ENCODE measurements at regions not wholly inside any gene's neighbourhood (a gene's known extent, or its start where the extent isn't known, plus 50 kb on each side); places are given as distances from the start of the nearest gene placed in this dataset.

DNA sequence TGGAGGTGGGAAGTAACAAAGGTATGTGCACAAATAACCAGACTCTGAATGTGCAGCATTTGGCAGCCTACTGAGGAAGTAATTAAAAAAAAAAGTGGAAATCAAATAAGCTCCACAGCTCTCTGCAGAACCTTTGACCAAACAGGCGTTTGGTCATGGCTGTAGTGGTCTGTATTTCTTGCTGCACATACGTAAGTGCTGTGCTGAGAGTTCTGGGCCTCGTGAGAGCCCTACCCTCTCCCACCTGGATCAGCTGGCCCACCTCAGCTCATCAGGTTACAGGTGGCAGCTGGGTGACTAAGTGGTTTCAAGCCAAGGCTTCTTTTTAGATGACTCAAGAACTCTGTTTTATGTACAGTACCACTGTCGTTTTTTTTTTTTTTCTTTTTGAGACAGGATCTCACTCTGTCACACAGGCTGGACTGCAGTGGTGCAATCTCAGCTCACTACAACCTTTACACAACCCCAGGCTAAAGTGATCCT, 178.2 kb upstream of the KLF6 start:
- DNase-seq: no peak
- no peak overlapping the region for H3K27ac ChIP-seq
- H3K36me3 ChIP-seq: no peaks in the 10 kb centered on the region
- no peak overlapping the region for H3K4me3 ChIP-seq
- TF ChIP-seq, protein P1, sequence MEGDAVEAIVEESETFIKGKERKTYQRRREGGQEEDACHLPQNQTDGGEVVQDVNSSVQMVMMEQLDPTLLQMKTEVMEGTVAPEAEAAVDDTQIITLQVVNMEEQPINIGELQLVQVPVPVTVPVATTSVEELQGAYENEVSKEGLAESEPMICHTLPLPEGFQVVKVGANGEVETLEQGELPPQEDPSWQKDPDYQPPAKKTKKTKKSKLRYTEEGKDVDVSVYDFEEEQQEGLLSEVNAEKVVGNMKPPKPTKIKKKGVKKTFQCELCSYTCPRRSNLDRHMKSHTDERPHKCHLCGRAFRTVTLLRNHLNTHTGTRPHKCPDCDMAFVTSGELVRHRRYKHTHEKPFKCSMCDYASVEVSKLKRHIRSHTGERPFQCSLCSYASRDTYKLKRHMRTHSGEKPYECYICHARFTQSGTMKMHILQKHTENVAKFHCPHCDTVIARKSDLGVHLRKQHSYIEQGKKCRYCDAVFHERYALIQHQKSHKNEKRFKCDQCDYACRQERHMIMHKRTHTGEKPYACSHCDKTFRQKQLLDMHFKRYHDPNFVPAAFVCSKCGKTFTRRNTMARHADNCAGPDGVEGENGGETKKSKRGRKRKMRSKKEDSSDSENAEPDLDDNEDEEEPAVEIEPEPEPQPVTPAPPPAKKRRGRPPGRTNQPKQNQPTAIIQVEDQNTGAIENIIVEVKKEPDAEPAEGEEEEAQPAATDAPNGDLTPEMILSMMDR (IDR thresholded peaks at IDR 0.05): no peak
- TF ChIP-seq POLR2A (IDR thresholded peaks at IDR 0.05) (no peak), EP300 (IDR thresholded peaks at IDR 0.05) (no peak)
- WGBS, 3 donors: 73 to 81% (median 76%) methylated on average over 4 of the region's 4 CpGs
- H3K9me3 ChIP-seq: no peaks in the 10 kb centered on the region
- intact Hi-C loops (cut with DNase I): no loop called here
- no peaks in the 10 kb centered on the region for H3K4me1 ChIP-seq (ENCODE audit: insufficient read depth)
- no peaks in the 10 kb centered on the region for H3K27me3 ChIP-seq

DNA sequence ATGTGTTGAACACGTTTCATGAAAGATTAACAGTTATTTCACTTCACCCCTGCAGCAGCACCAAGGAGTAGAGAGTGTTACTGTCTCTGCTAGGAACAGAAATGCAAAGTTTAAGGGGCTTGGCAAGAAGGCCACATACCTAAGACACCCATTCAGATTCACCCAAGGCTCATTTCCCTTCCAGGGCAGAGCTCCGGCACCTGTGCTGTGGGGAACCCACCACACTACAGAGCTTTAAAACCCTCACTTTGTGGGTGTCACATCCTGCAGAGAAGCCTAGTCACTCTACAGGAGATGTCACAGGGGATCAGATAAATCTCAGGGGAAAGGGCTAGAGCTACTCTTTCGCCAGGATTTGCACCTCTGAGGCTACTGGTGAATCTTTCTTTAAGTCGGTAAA, 176.1 kb upstream of the KLF6 start:
- Histone ChIP-seq H3K4me3 (no peak overlapping the region), H3K36me3 (no peaks in the 10 kb centered on the region), H3K27ac (no peak overlapping the region), H3K27me3 (no peaks in the 10 kb centered on the region), H3K4me1 (ENCODE audit: insufficient read depth) (no peaks in the 10 kb centered on the region), H3K9me3 (no peaks in the 10 kb centered on the region)
- TF ChIP-seq, protein P1 (IDR thresholded peaks at IDR 0.05): no peak
- WGBS, 3 donors: 88 to 90% (median 90%) methylated on average over 4 of the region's 4 CpGs
- intact Hi-C loops (cut with DNase I): no loop called here
- DNase-seq: no peak

DNA sequence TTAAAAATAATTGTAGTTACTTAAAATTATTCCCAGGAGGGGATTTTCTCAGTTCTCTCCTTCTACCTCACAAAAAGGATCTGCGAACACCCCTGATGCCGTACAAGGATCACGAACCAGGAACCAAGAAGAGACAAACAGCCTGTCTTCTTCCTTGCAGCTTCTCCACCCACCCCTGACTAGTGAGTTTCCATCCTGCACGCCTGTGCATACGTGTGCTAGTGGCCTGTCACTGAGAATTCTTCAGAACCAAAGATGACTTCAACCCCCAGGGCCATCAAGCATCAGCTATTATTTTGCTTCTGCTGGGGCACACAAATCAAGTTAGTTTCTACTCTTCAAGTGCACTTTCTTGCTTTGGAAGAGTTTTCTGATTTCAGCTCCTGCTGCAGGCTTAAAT, 175.5 kb upstream of the KLF6 start:
- Histone ChIP-seq H3K9me3 (no peaks in the 10 kb centered on the region), H3K27ac (no peak overlapping the region), H3K36me3 (no peaks in the 10 kb centered on the region), H3K27me3 (no peaks in the 10 kb centered on the region), H3K4me3 (no peak overlapping the region), H3K4me1 (ENCODE audit: insufficient read depth) (no peaks in the 10 kb centered on the region)
- WGBS, 3 donors: 97 to 99% (median 98%) methylated on average over 5 of the region's 5 CpGs
- no peak for DNase-seq
- TF ChIP-seq EP300 (IDR thresholded peaks at IDR 0.05): no peak
- TF ChIP-seq, protein P1 (IDR thresholded peaks at IDR 0.05): no peak
- TF ChIP-seq POLR2A (IDR thresholded peaks at IDR 0.05): no peak
- intact Hi-C loops (cut with DNase I): no loop called here

DNA sequence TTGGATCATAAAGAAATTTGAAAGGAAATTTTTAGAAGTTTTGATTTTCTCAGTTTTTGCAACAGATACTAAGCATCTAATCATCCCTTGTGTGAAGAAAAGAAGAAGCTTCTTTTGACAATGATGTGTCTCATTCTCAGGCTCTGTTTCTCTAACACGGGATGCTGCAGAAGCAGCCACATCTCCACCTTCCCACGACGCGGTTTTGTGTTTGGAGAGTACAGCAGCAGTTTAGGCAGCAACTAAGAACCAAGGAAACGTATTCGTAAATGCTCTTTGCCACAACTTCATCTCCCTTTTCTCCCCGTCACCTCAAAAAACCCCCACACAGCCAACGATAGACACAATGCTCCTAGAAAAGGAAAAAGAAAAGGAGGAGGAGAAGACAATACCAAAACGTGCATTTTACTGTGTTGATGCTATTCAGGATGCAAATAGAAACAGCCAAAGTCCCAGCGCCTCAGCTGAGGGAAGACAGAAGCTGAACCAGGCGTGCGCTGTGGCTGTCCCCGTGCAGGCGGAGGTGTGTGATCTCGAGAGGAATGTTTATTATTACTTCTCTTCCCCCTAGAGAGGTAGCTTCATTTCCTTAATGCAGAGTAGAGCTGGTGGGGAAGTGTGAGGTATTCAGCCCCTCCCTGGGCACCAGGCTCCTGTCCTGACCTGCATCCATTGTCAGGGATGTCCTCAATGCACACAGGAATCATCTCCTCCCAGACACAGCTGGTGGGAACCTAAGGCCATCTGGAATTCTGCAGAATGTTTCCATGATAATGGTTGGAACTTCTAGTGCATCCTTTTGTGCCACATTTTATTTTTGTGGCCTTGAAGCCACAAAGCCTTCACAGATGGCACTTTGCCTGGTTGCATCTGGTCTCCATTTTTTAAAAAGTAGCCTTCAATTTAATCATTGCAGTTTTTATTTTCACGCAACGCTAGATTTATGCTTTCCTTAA, 174.6 kb upstream of the KLF6 start:
- Histone ChIP-seq H3K27me3 (no peaks in the 10 kb centered on the region), H3K27ac (no peak overlapping the region), H3K36me3 (no peaks in the 10 kb centered on the region), H3K4me3 (no peak overlapping the region), H3K9me3 (no peaks in the 10 kb centered on the region), H3K4me1 (ENCODE audit: insufficient read depth) (no peaks in the 10 kb centered on the region)
- TF ChIP-seq, protein P1 (IDR thresholded peaks at IDR 0.05): no peak
- intact Hi-C loops (cut with DNase I): no loop called here
- 68 to 72% (median 72%) methylated on average over 17 of the region's 17 CpGs for WGBS, 3 donors
- no peak for DNase-seq
